GM18507 (cell line): ENCODE measurements at regions not wholly inside any gene's neighbourhood (a gene's known extent, or its start where the extent isn't known, plus 50 kb on each side); places are given as distances from the start of the nearest gene placed in this dataset.

Experiments used
- DNase-seq: peaks from one replicate; pipeline ENCODE4 v3.0.0; 2011; ENCODE audit warnings: low read depth; ENCODE audit not compliant: insufficient read length; ENCODE audit errors: extremely low spot score
- FAIRE-seq: peaks from 2 replicates; lab custom pipeline; 2011; peaks lifted over from hg19 to GRCh38; lab: Jason Lieb, UNC

DNA sequence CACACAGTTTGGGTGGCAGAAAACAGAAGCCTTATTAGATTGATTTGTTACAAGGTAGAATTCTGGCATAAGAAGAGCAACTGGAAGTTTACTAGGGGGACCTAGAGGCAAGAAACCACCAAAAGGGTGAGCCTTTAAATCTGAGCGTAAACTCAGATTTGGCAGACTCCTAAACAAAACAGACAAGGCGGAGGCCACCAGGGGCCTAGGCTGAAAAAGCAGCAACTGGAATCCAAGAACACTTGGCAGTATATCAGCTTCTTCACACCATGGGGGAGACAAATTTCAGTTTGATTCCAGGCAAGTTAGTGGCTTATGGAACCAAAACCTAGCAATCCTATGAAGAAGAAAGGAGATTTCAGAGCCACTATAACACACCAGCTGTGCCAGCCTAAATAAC, 220.0 kb downstream of the C3orf38 start:
- DNase-seq, result no peak
- no peak for FAIRE-seq

DNA sequence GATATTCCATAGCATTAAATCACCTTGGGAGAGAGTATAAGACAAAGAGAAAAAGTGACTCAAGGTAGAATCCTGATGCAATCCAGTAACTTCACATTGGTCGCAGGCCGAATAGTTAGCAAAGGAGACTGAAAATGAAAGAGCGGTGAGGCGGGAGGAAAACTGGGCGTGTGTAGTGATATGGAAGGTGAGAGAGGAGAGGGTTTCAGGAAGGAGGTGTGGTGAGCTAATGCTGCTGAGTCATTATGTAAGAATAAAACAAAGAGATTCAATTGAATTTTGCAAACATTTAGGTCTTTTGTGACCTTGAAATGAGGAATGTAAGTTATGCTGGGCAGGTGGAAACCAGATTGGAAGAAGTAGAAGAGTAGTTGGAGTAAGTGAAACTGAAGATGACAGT, 235.3 kb downstream of the C3orf38 start:
- no peak for FAIRE-seq

DNA sequence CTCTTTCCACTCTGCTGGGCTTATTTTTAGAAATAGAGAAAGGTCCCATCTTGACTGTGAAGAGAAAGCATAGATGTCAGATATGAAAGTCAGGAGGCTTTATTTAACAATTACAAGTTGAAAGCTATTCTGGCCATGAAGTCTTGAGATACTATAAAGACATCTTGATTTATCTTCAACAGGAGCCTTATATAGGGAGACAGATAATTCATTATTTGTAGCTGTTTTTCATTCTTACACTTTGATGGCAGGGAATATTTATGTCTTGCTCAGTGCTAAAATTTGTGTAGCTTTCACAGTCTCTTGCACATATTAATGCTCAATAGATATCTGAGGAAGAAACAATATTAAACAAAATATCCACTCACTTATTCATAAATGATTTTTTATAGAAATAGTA, 248.8 kb downstream of the C3orf38 start:
- FAIRE-seq (no peak), DNase-seq (no peak)

More for the DNA sequence above, 235.3 kb downstream of the C3orf38 start:
- no peak for DNase-seq

DNA sequence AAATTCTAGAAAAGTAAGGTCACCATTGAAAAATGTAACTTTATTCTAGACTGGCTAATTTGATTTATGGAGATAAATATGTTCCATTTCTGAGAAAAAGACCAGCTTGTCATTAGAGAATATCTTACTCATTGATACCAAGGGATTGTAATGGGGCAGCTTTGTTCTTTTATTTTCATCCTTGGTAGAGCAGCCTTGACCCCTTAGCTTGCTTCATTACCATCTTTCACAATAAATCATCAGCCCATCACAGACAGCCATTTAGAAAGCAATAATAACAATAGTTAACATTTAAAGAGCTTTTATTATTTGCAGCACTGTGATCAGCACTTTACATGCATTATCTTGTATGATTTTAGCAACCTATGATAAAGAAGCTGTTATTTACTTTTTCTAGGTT, 253.6 kb downstream of the C3orf38 start:
- DNase-seq (no peak), FAIRE-seq (no peak)

DNA sequence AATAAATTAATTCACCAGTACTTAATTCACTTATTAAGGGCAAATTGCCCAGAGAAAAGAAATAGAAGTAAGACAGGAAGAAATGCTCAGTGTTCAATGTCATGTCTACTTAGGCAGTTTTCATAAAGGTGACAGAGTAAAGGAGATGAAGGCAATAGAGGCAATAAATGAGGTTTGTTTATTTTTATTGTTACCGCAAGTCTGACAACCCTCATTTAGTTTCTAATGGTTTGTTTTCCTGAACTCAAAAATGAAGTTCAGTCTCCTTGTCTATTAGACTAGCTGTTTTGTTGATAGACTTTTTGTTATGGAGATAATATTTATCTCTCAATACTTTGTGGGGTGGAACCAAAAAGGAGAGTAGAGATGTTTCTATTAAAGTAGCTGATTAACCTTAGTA, 258.3 kb downstream of the C3orf38 start:
- FAIRE-seq, result no peak
- no peak for DNase-seq

DNA sequence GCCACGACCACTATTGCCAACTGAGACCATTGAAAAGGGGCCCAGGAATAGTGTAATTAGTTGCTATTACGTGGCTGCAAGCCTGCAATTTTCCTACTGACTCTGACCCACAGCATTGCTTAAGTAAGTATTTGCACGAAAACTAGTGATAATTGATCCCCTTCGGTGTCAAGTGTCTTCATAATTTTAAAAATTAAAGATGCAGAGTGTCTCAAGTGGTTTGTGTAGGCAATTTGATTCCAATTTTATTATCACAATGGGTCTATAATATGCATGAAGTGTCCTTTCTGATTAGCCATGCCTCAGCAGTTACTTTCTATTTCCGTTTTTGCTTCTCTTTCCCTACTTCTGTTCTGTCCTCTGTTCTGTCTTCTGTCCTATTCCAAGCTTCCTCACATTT, 259.2 kb downstream of the C3orf38 start:
- FAIRE-seq (no peak), DNase-seq (no peak)

DNA sequence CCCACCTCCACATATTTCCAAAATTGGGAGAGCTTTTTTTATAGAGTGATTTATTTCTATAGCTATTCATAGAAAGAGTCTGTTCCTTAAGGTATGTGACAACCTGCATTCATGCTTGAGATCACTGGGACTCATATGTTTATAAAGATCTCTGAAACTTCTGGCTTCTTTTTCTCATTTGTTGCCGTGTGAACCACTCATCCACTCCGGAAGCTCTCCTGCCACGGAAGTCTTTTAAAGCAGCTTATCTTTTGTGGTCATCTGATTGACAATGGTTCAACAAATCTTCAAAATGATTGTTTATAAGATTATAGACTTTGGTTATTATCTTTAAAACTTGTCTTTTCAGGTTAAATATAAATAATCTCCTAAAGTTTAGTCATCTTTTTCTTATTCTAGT, 260.5 kb downstream of the C3orf38 start:
- DNase-seq (no peak), FAIRE-seq (no peak)

DNA sequence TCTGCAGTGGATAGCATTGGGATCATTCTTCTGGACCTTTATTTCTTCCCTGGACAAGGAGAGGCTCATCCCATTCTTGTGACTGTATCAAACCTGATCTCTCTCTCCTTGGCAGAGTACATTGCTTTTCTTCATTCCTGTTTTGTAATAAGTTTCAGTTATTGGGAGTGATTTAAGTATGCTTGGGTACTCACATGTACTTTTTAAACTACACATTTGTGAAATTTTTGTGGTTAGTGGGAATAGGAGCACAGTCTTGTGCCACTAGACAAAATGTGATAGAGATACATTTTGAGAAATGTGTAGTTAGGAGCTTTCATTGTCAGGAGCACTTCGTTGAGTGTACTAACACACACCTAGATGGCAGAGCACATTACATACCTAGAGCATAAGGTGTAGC, 262.6 kb downstream of the C3orf38 start:
- no peak for FAIRE-seq
- no peak for DNase-seq

DNA sequence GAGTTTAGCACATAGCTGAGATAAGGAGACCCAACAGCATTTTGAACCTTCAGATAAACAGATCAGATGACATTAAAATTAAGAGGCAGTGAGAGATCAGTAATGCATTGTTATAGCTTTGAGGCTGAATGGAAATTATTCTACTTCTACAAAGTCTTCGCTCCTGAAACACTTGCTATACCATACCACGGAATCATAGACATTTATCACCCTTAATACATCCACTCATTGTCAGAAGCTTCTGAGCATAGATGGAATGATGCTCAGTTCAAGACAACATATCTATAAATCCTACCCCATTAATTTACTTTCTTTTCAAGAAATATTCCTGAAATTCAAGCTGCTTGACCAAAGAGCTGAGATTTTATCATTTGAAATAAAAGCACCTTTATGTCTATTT, 266.7 kb downstream of the C3orf38 start:
- FAIRE-seq, result no peak
- no peak for DNase-seq

DNA sequence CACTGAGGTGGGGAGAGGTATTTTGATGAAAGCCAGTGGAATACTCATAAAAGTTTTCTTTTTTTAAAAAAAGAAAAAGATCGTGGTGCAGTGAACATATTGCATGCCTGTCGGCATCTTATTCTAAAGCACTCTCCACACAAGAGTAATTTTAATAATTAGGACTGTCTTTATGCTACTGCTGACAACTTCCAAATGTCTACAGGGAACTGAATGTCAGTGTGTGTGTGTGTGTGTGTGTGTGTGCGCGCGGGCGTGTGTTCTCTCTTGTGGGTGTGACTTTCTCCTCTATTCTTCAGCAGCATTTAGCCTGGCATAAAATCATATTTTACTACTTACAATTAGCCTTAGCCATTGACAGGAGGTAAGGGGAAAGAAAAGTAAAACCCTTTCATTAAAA, 268.5 kb downstream of the C3orf38 start:
- DNase-seq (no peak), FAIRE-seq (no peak)

DNA sequence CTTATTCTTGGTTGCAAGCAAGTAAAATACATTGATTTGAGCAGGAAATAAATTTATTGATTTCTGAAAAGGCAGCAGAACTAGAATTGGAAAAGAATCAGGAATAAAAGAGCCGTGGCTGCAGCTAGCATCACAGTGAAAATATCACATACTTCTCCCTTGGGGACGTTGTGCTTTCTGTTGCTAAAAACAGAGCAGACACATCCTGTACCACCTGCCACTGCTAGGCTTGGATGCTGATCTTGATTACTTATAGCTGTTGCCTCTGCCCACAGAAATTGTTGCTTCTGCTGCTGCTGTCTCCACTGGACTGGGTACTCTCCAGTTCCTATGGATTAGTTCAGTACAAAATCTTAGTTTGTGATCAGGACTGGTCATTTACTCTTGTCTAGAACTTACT, 283.8 kb downstream of the C3orf38 start:
- DNase-seq (peak; percentile 5), FAIRE-seq (peak; percentile 83)

DNA sequence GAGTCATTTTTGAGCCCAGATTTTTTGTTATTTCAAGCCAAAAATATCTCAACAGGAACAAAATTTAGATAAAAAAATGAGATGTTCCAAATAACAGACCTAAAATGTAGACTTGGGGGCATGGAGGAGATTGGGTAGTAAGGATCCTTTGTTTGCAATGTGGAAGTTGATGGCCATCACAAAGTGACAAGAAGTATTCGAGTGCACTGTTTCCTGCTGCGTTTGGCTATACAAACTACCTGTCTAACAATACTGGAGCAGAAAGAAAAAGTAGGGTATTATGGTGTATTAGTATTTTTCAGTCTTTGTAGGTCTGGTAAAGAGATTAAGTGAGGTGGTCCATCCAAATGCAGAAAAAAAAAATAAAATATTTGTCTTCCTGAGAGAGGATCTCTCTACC, 284.2 kb downstream of the C3orf38 start:
- FAIRE-seq, result peak; percentile 21

DNA sequence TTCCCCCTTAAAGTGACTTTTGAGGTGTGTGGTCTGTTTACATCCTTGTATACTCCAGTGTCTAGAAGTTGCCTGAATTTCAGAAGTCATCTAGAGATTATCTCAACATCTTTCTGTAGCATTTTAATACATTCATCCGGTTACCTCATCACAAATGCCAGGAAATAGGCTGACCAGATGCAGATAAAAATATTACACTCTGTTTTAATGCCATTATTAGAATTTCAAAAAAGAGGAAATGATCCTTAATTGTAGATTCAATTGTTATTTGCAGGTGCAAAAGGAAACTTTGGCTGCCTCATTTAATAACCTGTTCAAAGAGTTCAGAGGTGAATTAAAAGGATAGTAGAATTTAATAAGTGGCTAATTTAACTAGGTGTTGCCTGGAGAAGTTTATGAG, 290.9 kb downstream of the C3orf38 start:
- DNase-seq (no peak), FAIRE-seq (peak; percentile 21)

More for the DNA sequence above, 284.2 kb downstream of the C3orf38 start:
- DNase-seq, result no peak

DNA sequence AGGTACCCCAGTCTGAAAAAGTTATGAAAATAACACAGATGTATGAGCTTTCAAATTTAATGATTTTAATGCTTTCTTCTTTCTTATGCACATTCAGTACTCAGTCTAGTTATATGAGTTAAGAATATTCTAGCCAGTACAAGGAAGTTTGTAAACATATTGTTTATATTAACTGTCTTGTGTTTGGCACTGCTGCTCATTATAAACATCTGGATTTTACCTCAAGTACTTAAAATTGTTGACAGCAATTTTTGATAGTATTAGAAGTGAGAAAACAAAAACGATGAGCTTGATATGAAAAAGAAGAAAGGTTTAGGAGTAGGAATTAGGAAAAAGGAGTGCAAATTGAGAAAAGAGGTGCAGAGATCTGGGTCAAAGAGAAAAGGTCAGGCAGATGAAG, 293.3 kb downstream of the C3orf38 start:
- no peak for FAIRE-seq
- no peak for DNase-seq

DNA sequence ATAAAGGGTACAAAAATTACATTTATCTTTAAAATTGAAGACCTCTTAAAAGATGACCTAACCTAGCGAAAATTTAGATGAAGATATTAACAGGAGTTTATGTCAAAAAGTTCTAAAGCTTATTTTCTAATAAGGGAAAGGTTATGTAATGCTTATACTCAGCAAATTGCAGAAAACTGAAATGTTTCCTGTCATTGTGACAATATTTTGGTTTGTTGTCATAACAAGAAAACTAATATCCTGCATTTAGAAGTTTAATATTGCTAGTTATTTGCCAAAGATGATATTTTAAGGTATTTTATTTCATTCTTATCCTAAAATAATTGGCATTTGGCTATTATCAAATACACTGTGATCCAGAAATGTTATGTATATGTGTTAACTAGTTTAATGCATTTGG, 294.5 kb downstream of the C3orf38 start:
- DNase-seq, result no peak
- FAIRE-seq, result no peak

DNA sequence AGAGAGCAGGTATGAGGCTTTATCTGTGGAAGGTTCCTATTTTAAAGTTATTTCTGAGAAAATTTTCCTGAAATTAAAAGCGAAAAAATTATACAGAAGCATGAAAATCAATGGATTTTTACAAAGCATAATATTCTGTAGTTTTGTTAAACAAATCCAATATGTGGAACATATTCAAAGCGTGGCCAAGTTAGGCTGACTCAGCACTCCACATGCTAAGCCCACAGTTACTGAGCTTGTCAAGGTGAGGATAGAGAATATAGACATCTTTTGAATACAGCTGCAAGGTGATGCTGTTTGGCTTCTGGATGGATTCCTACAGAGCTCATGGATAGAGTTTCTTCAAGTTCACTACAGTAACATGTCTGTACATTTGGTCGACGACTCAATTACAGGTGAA, 302.5 kb downstream of the C3orf38 start:
- FAIRE-seq, result no peak

DNA sequence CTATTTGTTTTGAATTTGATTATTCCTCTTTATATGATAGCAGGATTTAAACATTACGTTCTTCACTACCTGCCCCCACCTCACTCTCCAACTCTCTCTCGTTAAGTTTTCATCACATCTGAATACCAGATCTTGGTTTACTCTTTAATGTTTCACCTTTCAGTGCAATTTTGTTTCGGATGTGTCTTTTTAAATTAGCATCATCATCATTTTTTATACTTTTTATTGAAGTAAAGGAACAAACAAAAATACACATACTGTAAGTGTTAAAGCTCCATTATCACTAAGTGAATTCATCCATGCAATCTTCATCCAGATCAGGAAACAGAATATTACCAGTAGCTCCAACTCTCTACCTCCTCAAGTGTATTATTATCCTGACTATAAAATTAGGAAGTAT, 310.6 kb downstream of the C3orf38 start:
- FAIRE-seq (no peak), DNase-seq (no peak)

More for the DNA sequence above, 302.5 kb downstream of the C3orf38 start:
- no peak for DNase-seq

DNA sequence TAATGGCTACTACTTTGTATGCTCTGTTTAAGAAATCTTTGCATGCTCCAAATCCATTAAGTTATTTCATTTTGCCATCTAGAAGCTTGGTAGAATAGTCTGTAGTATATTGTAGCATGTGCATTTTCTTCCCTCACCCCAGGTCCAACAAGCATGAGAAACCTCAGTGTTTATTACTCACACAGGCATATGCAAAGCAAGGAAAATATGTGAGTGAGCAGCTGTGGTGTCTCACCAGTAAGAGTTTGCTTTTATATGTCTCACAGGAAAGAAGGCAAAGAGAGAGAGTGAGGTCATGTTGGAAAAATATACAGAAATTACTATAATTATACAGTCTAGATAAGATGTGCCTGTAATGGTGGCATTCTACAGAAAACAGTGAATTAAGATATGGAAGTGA, 312.5 kb downstream of the C3orf38 start:
- FAIRE-seq (no peak), DNase-seq (no peak)

DNA sequence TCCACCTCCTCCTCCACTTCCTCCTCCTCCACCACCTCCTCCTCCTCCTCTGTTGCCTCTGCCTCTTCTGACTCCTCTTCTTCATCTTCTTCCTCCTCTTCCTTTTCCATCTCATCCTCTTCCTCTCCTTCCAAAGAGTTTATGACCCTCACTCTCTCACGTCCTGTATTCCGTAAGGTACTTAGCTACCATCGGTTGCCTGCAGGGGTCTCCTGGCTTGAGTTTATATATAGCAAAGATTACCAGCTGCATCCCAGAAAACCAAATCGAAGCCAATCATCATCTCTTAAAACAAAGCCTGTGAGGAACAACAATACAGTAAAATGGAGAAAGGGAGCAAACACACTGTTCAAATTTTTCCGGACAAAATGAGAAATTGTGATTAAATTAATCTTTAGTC, 317.4 kb downstream of the C3orf38 start:
- FAIRE-seq (no peak), DNase-seq (no peak)

DNA sequence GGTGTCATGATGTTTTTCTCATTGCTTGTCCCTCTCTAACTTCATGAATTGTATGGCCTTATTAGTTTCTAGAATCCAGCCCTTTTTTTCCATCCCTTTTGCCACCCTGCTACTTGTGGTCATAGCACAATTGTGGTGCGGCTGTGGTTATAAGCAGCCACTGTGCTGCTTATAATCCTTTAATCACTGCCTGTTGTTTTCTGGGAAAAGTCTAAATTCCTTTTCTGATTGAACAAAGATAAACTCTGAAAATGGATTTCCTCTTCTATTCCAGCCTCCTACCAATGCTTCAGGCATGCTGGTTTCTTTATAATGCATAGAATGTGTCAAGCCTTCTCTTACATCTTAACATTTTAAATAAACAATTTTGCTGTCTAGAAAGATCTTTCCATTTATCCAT, 319.5 kb downstream of the C3orf38 start:
- DNase-seq (no peak), FAIRE-seq (no peak)

DNA sequence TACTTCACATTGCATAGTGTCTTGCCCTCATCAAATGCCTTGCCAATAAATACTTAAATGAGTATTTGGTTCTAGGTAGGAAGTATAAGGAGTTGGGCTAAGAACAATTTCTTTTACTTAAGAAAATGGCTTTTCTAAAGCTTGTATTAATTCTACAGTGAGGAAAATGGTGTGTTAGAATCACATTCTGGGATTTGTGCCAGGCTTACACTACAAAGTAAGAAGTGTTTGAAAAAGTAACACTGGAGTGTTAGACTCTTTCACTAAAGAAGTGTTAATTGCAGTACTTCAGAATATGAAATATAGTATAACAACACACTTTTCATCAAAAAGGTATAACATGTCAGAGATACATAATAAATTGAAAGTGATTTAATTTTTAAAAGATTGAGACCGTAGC, 328.7 kb downstream of the C3orf38 start:
- DNase-seq (no peak), FAIRE-seq (no peak)

DNA sequence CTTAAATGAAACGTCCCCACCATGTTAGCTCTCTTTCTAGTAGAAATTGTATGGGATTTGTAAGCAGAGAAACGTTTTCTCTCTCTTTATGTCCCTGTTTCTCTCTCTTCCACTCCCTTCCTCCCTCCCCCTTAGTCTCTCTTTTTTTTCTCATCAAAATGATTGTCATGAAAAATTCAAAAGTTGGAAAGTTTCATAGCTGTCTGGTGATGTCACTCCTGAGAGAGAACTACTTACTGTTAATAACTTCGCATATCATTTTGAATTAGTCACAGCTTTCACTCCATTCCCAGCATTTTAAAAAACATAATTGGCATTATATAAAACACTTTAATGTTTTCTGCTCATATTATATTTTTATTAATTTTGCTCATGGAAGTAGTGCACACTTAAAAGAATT, 331.1 kb downstream of the C3orf38 start:
- FAIRE-seq, result no peak

DNA sequence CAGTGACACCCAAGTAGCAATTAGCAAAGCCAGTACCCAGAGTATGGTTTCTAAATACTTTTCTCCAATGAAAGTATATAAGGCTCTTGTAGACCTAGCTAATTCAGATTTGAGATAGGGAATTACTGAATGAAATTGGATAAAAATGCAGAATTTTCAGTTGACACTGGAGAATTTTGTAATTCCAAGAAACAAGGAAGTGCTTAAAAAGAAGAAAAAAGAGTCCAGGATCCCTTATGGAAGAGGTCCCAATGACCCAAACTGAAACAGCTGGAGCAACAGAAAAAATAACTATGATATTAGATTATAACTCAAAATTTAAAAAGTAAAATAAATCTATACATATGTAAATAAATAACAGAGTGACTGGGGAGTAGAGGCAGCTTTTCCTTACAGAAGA, 335.2 kb downstream of the C3orf38 start:
- DNase-seq (no peak), FAIRE-seq (no peak)

More for the DNA sequence above, 331.1 kb downstream of the C3orf38 start:
- no peak for DNase-seq
